Fibroblast of gingiva (primary cell): ENCODE measurements at regions not wholly inside any gene's neighbourhood (a gene's known extent, or its start where the extent isn't known, plus 50 kb on each side); places are given as distances from the start of the nearest gene placed in this dataset.
A peak's percentile ranks its signal among the peaks of the same experiment; 100 is the strongest.

ENCODE experiments used
- DNase-seq: peaks from one replicate; pipeline ENCODE4 v3.0.0-alpha.2; 2011; ENCODE audit warnings: low read depth

GRCh38 chr18:64991102-64991501 is 759.7 kb upstream of the CDH7 start:
- no peak for DNase-seq

- no peak for DNase-seq
Observed at GRCh38 chr18:64986906-64987495, 763.8 kb upstream of the CDH7 start.

GRCh38 chr18:64983497-64984238 is 767.1 kb upstream of the CDH7 start:
- no peak for DNase-seq

- DNase-seq, result no peak
Observed at GRCh38 chr18:64982414-64983055, 768.3 kb upstream of the CDH7 start.

- DNase-seq, result no peak
Observed at GRCh38 chr18:64981915-64982314, 768.9 kb upstream of the CDH7 start.

- no peak for DNase-seq
Observed at GRCh38 chr18:64979791-64980190, 771.0 kb upstream of the CDH7 start.

GRCh38 chr18:64974391-64975125 is 776.3 kb upstream of the CDH7 start:
- no peak for DNase-seq

GRCh38 chr18:64972545-64972944 is 778.3 kb upstream of the CDH7 start:
- no peak for DNase-seq

GRCh38 chr18:64966667-64967066 is 784.1 kb upstream of the CDH7 start:
- no peak for DNase-seq

GRCh38 chr18:64956465-64956864 is 794.3 kb upstream of the CDH7 start:
- no peak for DNase-seq

GRCh38 chr18:64949885-64950284 is 800.9 kb upstream of the CDH7 start:
- DNase-seq, result no peak

GRCh38 chr18:64936671-64937070 is 787.8 kb upstream of the LINC00305 start:
- no peak for DNase-seq

GRCh38 chr18:64929036-64929435 is 780.1 kb upstream of the LINC00305 start:
- DNase-seq, result peak; percentile 3

GRCh38 chr18:64919971-64920570 is 771.2 kb upstream of the LINC00305 start:
- DNase-seq, result no peak

- DNase-seq, result no peak
Observed at GRCh38 chr18:64918851-64919250, 770.0 kb upstream of the LINC00305 start.

GRCh38 chr18:64893349-64893748 is 744.5 kb upstream of the LINC00305 start:
- DNase-seq, result no peak

GRCh38 chr18:64888956-64889355 is 740.1 kb upstream of the LINC00305 start:
- DNase-seq, result no peak

- DNase-seq, result no peak
Observed at GRCh38 chr18:64886995-64887394, 738.1 kb upstream of the LINC00305 start.

- DNase-seq, result no peak
Observed at GRCh38 chr18:64882896-64883295, 734.0 kb upstream of the LINC00305 start.

GRCh38 chr18:64876833-64877232 is 727.9 kb upstream of the LINC00305 start:
- DNase-seq, result no peak

GRCh38 chr18:64872710-64873458 is 724.0 kb upstream of the LINC00305 start:
- DNase-seq, result no peak

- no peak for DNase-seq
Observed at GRCh38 chr18:64854112-64854511, 705.2 kb upstream of the LINC00305 start.
